ENCODE measurements at regions not wholly inside any gene's neighbourhood (a gene's known extent, or its start where the extent isn't known, plus 50 kb on each side); places are given as distances from the start of the nearest gene placed in this dataset.

- WGBS, 3 donors: 91 to 92% (median 92%) methylated on average over 2 of the region's 2 CpGs
- Histone ChIP-seq H3K4me1 (ENCODE audit: insufficient read depth) (no peaks in the 10 kb centered on the region), H3K27ac (no peak overlapping the region), H3K27me3 (no peaks in the 10 kb centered on the region), H3K36me3 (no peaks in the 10 kb centered on the region), H3K9me3 (no peaks in the 10 kb centered on the region), H3K4me3 (no peak overlapping the region)
- intact Hi-C loops (cut with DNase I): no loop called here
- DNase-seq: no peak
- TF ChIP-seq CTCF (IDR thresholded peaks at IDR 0.05) (no peak), POLR2A (IDR thresholded peaks at IDR 0.05) (no peak), EP300 (IDR thresholded peaks at IDR 0.05) (no peak)
These were observed 507.4 kb upstream of the PKDCC start for GRCh38 chr2:41540272-41540998.

- Histone ChIP-seq H3K36me3 (no peaks in the 10 kb centered on the region), H3K4me3 (no peak overlapping the region), H3K9me3 (no peaks in the 10 kb centered on the region), H3K27me3 (no peaks in the 10 kb centered on the region), H3K27ac (no peak overlapping the region), H3K4me1 (ENCODE audit: insufficient read depth) (no peaks in the 10 kb centered on the region)
- intact Hi-C loops (cut with DNase I): no loop called here
- no peak for TF ChIP-seq POLR2A (IDR thresholded peaks at IDR 0.05)
- no peak for TF ChIP-seq EP300 (IDR thresholded peaks at IDR 0.05)
- TF ChIP-seq CTCF (IDR thresholded peaks at IDR 0.05): no peak
- DNase-seq: no peak
- 70 to 98% (median 98%) methylated on average over 2 of the region's 2 CpGs for WGBS, 3 donors
These were observed 504.1 kb upstream of the PKDCC start for GRCh38 chr2:41543726-41544125.

GRCh38 chr2:41544709-41545108, 503.1 kb upstream of the PKDCC start:
- no peak overlapping the region for H3K4me3 ChIP-seq

GRCh38 chr2:41546031-41546430, 501.8 kb upstream of the PKDCC start:
- 59 to 81% (median 79%) methylated on average over 4 of the region's 4 CpGs for WGBS, 3 donors

More at GRCh38 chr2:41544709-41545108, 503.1 kb upstream of the PKDCC start:
- no peaks in the 10 kb centered on the region for H3K9me3 ChIP-seq
- no peaks in the 10 kb centered on the region for H3K27me3 ChIP-seq
- H3K36me3 ChIP-seq: no peaks in the 10 kb centered on the region
- no peak for DNase-seq
- 76 to 94% (median 86%) methylated on average over 4 to 5 of the region's 5 CpGs for WGBS, 3 donors
- intact Hi-C loops (cut with DNase I): no loop called here
- no peak overlapping the region for H3K27ac ChIP-seq
- TF ChIP-seq CTCF (IDR thresholded peaks at IDR 0.05) (no peak), EP300 (IDR thresholded peaks at IDR 0.05) (no peak), POLR2A (IDR thresholded peaks at IDR 0.05) (no peak)
- H3K4me1 ChIP-seq (ENCODE audit: insufficient read depth): no peaks in the 10 kb centered on the region

More at GRCh38 chr2:41546031-41546430, 501.8 kb upstream of the PKDCC start:
- intact Hi-C loops (cut with DNase I): no loop called here
- H3K36me3 ChIP-seq: no peaks in the 10 kb centered on the region
- H3K27ac ChIP-seq: no peak overlapping the region
- DNase-seq: no peak
- no peak for TF ChIP-seq POLR2A (IDR thresholded peaks at IDR 0.05)
- TF ChIP-seq EP300 (IDR thresholded peaks at IDR 0.05): no peak
- no peak for TF ChIP-seq CTCF (IDR thresholded peaks at IDR 0.05)
- no peak overlapping the region for H3K4me3 ChIP-seq
- no peaks in the 10 kb centered on the region for H3K27me3 ChIP-seq
- H3K9me3 ChIP-seq: no peaks in the 10 kb centered on the region
- no peaks in the 10 kb centered on the region for H3K4me1 ChIP-seq (ENCODE audit: insufficient read depth)
